Adipocyte (in vitro differentiated cells): ENCODE measurements at regions not wholly inside any gene's neighbourhood (a gene's known extent, or its start where the extent isn't known, plus 50 kb on each side); places are given as distances from the start of the nearest gene placed in this dataset.

Source experiments
- DNase-seq: peaks from one replicate; pipeline ENCODE4 v3.0.0-alpha.2; 2015; ENCODE audit warnings: low read depth
- H3K27me3 ChIP-seq: replicated peaks from 2 replicates; pipeline ENCODE4 v1.7.0; 2013; ENCODE audit warnings: mild to moderate bottlenecking, low read length, moderate library complexity; ENCODE audit not compliant: control insufficient read depth, insufficient read depth
- H3K36me3 ChIP-seq: 2 replicates; pipeline ENCODE4 v1.7.0; 2013; ENCODE audit warnings: low read length, mild to moderate bottlenecking, moderate library complexity; ENCODE audit not compliant: control insufficient read depth, insufficient read depth, severe bottlenecking
- H3K4me1 ChIP-seq: 2 replicates; pipeline ENCODE4 v1.7.0; 2013; ENCODE audit warnings: mild to moderate bottlenecking, low read length, moderate library complexity; ENCODE audit not compliant: control insufficient read depth, insufficient read depth
- H3K4me3 ChIP-seq: 2 replicates; pipeline ENCODE4 v1.7.0; 2013; ENCODE audit warnings: mild to moderate bottlenecking, low read length, moderate library complexity
- H3K9ac ChIP-seq: 2 replicates; pipeline ENCODE4 v1.7.0; 2013; ENCODE audit warnings: mild to moderate bottlenecking, low read length, moderate library complexity
- H3K9me3 ChIP-seq: 2 replicates; pipeline ENCODE4 v1.7.0; 2013; ENCODE audit warnings: mild to moderate bottlenecking, low read length, moderate library complexity; ENCODE audit not compliant: control insufficient read depth

DNA sequence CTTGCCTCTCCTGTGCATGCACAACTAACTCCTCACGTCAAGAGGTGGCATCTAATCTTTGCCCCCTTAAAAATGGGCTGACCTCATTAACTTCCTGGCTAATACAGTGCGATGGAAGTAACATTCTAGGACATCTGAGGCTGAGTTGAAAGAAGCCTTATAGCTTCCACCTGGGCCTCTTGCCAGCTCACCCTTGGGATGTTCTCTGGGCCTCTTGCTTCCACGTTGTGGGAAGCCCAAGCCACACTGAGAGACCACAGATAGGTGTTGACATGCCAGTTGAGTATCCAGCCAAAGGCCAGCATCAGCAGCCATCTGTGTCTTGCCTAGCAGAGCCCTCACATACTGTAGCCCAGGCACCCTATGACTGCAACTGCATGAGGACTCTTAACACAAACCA, 60.8 kb upstream of the GDF10 start:
- Histone ChIP-seq H3K9me3 (peaks cover 22% of the 10 kb centered on the region), H3K27me3 (peaks cover 40% of the 10 kb centered on the region), H3K9ac (no peak overlapping the region), H3K36me3 (no peaks in the 10 kb centered on the region), H3K4me1 (peaks cover 10% of the 10 kb centered on the region), H3K4me3 (no peak overlapping the region)
- DNase-seq = no peak

DNA sequence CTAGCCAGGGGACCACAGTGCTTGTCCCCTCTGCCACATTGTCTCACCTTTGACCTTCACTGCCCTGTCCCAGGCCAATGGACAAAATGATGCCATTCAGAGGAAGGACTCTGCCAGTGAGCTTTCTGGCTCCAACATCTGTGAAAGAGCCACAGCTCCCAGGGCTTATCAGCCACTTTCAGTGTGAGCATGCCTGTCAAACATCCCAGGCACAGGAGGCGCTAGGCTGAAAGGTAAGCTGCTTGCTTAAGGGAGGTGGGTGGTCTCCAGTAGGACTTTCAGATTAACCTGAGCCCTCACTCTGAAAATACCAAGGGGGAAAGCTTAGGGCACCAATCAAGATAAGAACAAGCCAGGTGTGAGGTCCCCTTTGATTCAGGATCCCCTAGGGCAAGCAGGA, 59.8 kb upstream of the GDF10 start:
- H3K4me1 ChIP-seq = peaks cover 17% of the 10 kb centered on the region
- DNase-seq = no peak
- peaks cover 22% of the 10 kb centered on the region for H3K9me3 ChIP-seq
- H3K27me3 ChIP-seq = peaks cover 40% of the 10 kb centered on the region
- H3K9ac ChIP-seq = no peak overlapping the region
- no peaks in the 10 kb centered on the region for H3K36me3 ChIP-seq
- H3K4me3 ChIP-seq = no peak overlapping the region

DNA sequence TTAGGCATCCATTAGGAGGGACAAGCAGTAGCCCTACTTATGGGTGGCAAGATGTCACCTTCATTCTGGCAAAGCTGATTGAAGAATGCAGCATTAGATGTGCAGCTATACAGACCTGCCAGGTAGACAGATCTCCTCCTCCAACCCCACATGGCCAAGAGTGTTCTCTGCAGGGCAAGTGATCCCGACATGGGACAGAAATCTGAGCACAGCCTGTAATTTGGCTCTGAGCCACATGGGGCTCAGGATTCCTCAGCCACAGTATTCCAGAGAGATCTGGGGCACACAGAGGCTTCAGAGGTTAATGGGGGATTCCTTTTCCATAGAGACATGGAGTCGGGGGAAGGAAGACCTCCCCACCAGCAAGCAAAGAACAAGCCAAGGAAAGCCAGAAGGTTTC, 58.7 kb upstream of the GDF10 start:
- no peak overlapping the region for H3K4me3 ChIP-seq
- H3K4me1 ChIP-seq = peaks cover 17% of the 10 kb centered on the region
- peaks cover 47% of the 10 kb centered on the region for H3K27me3 ChIP-seq
- no peaks in the 10 kb centered on the region for H3K36me3 ChIP-seq
- peaks cover 22% of the 10 kb centered on the region for H3K9me3 ChIP-seq
- no peak overlapping the region for H3K9ac ChIP-seq
- DNase-seq = no peak

DNA sequence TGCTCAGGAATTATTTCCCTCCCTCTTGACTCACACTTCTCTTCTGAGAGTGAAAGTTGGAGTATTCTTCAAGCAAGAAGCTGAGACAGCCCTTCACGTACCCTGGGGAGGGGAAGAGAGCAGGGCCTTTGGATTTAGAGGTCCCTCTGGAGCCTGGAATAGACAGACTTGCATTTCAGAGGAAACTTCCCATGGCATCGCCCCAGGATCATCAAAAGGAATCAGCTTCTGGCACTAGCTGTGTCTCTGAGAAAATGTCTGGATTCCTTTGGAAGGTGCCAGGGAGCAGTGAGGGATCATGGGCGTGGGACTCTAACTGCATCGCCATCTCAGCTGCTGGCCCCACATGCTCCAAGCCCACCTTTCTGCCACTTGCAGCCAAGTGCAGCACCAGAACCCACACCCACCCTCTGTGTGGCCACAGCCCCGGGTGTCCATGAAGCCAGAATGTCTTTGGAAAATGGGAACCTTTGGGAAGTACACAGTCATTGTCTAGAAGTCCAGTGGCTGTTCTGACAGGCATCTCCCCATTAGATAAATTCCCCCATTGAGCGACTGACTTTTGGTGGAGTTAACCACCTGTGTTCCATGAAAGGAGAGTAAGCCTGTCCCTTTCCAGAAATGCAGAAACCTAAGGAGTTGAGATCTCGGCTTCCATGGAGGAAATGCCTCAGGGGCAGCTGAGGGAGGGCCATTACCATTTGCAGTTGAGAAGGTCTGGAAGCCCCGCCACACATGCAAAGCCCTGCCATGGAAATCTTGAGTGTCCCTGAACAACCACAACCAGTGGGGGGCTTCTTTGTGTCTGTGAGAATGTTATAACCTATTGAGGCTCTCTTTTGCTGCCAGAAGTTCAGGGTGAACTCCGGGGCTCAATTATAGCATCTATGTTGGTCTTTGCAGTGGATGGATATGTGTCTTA, 57.8 kb upstream of the GDF10 start:
- Histone ChIP-seq H3K36me3 (no peaks in the 10 kb centered on the region), H3K9me3 (peaks cover 15% of the 10 kb centered on the region), H3K9ac (no peak overlapping the region), H3K27me3 (peaks cover 56% of the 10 kb centered on the region), H3K4me3 (no peak overlapping the region), H3K4me1 (peaks cover 17% of the 10 kb centered on the region)
- no peak for DNase-seq

DNA sequence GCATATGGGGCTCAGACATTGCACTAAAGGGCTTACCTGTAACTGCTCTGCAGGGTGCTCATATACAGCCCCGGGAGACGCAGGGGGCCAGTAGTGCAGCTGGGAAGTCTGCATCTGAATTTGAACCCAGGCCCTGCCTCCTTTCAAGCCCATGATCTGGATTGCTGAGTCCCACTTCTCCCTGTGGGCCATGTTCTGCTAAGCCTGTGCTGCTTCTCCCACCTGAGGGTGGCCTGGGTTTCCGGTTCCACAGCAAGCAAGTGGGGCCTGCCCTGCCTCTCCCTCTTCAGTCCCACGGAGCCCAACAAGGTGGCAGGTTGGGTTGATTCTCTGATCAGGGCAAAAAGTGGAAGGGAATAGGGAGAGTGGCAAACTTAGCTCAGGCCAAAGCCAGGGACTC, 56.6 kb upstream of the GDF10 start:
- peaks cover 15% of the 10 kb centered on the region for H3K9me3 ChIP-seq
- H3K4me3 ChIP-seq = no peak overlapping the region
- peaks cover 17% of the 10 kb centered on the region for H3K4me1 ChIP-seq
- DNase-seq = no peak
- no peaks in the 10 kb centered on the region for H3K36me3 ChIP-seq
- no peak overlapping the region for H3K9ac ChIP-seq
- H3K27me3 ChIP-seq = peaks cover 67% of the 10 kb centered on the region

DNA sequence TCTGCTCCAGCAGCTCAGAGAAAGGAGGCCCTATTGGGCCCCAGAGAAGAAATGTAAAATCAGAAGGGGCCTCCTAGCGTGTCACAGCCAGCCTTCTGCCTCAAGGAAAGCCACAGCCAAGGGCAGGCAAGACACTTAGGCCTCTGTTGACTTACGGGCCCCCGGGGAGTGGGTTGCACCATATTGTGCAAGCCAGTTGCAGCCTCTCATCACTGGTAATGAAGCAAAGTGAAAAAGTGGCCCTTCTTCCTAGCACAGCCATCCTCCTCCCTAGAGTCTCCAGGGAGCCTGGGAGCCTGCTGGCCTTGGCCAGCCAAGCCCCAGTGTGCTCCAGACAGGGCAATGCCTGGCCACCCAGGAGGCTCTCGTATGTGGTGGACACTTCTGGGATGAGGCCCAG, 56.2 kb upstream of the GDF10 start:
- no peaks in the 10 kb centered on the region for H3K36me3 ChIP-seq
- H3K9me3 ChIP-seq = peaks cover 13% of the 10 kb centered on the region
- peaks cover 67% of the 10 kb centered on the region for H3K27me3 ChIP-seq
- no peak for DNase-seq
- no peak overlapping the region for H3K4me3 ChIP-seq
- peaks cover 17% of the 10 kb centered on the region for H3K4me1 ChIP-seq
- H3K9ac ChIP-seq = no peak overlapping the region

DNA sequence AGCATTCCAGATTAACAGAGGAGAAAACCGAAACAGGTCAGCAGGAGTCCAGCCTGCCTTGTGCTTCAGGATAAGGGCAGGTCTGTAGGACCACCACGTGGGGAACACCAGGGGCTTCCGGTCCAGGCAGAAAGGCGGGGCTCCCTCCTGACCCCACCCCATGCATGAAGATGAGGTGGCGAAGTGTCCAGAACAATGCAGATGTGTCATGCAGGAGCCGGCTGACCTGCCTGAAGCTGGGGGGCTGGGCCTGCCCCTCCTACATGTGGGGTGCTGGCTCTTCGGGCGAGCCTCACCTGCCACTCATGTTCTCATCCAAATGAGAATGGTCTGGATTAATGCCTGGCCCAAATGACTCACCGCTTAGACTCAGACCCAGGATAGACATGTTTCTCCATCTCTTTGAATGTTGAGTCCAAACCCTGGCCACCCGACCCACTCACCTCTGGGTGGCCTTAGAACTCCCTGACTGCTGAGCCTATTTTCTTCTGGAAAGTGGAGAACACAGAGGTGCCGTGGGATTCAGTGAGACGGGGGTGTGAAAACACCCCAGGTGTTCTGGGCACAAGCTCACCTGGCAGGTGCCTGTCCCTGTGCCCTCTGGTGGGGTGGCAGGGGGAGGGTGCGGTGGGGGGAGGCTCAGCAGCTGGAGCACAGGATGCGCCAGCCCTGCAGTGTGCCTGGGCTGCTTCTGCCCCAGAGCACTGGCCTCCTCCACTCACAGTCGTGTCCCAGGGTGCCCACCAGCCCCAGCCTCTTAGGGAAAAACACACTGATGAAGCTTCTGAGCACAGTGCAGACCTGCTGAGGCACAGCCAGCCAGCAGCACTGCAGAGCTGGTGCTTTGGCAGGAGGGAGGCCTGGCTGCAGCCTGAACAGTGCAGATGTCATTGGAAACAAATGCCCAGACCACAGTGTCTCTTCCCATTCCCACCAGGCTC, 55.2 kb upstream of the GDF10 start:
- Histone ChIP-seq H3K36me3 (no peaks in the 10 kb centered on the region), H3K9ac (no peak overlapping the region), H3K27me3 (peaks cover 61% of the 10 kb centered on the region), H3K4me3 (no peak overlapping the region), H3K4me1 (peaks cover 17% of the 10 kb centered on the region), H3K9me3 (peaks cover 7% of the 10 kb centered on the region)
- no peak for DNase-seq

DNA sequence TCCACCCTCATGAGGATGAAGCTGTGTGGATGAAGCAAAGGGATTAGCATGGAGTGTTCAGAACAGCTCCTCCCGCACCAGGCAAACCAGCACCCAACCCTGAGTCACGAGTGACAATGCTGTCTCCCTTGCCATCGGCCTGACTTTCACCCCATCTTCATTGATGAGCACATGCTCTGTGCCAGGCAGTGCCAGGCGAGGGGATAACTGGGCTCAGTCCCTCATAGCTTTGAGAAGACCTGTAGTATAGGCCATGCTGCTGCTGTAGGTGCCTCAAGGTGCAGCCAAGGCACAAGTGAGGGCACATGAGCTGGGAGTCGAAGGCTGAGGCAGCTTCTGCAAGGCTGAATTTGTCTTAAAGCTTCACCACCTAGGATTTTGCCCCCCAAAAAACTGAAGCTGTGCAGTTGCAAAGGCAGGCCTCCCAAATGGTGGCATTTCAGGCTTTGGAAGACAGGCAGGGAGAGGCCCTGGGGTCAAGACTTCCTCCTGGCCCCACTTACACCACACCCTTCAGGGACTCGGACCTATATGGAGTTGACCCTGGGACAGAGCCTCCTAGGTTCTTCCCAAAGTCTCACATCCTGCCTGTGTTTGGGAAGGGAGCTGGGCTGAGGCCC, 54.2 kb upstream of the GDF10 start:
- no peak for DNase-seq
- no peaks in the 10 kb centered on the region for H3K36me3 ChIP-seq
- H3K27me3 ChIP-seq = peaks cover 54% of the 10 kb centered on the region
- peaks cover 4% of the 10 kb centered on the region for H3K9me3 ChIP-seq
- peaks cover 17% of the 10 kb centered on the region for H3K4me1 ChIP-seq
- no peak overlapping the region for H3K4me3 ChIP-seq
- no peak overlapping the region for H3K9ac ChIP-seq

DNA sequence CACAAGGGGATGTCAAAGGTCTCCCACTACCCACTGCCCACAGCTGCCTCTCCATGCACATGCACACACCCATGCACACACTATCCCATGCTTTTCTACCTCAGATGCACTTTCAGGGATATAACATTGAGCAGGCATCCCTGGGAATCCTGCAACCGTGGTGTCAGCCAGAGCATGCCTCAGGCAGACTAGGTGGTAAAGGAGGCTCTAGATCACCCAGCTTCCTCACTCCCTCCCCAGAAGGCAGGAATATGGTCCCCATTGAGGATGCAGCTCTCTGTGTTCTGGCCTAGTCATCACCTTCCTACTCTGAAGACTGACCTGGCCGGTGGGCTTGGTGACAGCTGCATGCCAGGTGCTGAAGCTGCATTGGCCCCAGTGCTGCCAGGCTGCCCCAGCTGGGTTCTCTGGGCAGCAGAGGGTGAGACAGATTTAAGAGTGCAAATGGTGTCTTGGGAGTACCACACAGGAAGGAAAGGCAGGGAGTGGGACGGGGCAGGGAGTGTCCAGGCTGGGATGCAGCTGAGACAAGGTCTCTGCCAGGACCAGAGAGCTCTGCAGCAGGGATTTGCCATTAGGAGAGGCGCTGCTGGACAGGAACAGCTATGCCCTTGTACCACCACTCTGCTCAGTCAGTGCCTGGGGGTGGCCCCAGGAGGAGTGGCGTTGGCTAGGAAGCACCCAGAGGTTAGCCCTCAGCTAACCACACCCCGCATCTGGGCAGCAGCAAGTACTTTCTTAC, 53.4 kb upstream of the GDF10 start:
- Histone ChIP-seq H3K9ac (no peak overlapping the region), H3K4me3 (no peak overlapping the region), H3K27me3 (peaks cover 47% of the 10 kb centered on the region), H3K4me1 (peaks cover 17% of the 10 kb centered on the region), H3K36me3 (no peaks in the 10 kb centered on the region), H3K9me3 (peaks cover 4% of the 10 kb centered on the region)
- no peak for DNase-seq

DNA sequence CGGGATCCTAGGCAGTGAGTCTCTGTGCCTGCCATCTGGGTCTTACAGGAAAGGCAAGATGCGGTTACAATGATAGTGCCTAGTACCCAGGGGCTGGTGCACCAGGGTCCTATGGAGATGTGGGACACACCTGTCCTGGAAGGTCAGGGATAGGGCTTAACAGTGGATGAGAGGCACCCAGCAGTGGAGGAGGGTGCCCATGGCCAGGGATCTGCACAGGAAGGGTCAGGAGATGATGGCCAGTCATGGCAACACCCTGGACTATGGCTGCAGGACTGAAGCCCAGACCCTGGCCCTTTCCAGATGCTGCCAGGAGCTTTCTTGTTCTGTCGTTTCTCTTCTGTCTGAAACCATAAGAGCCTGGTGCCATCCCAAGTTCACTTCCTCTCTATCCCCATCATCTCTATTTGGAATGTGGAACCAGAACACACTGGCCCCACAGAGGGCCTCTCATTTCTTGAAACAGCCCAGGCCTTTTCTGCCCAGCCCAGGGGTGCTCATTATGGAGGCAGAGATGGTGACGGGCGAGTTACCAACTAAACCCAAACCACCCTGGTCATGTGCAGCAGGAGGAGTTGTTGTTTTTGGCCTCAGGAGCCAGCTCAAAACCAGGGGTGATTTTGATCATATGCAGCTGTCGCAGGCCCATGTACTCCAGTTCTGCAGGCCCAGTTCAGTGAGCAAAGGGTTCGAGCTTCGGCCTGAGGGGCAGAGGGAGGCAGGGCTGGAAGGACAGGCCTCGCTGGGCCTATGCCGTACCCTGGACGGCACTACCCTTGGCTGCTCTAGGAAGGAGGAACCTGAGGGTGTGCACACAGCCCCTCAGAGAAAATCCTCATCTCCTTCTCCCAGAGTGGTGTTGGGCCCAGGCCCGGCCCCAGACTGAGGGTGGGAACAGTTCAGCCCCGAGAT, 52.6 kb upstream of the GDF10 start:
- H3K4me3 ChIP-seq = no peak overlapping the region
- no peak for DNase-seq
- H3K36me3 ChIP-seq = no peaks in the 10 kb centered on the region
- H3K9me3 ChIP-seq = peaks cover 4% of the 10 kb centered on the region
- no peak overlapping the region for H3K9ac ChIP-seq
- peaks cover 17% of the 10 kb centered on the region for H3K4me1 ChIP-seq
- H3K27me3 ChIP-seq = peaks cover 46% of the 10 kb centered on the region
